Erythroblast (primary cell): ENCODE measurements at regions not wholly inside any gene's neighbourhood (a gene's known extent, or its start where the extent isn't known, plus 50 kb on each side); places are given as distances from the start of the nearest gene placed in this dataset.

Experiments used
- GATA1 ChIP-seq: IDR thresholded peaks from 2 replicates; pipeline ENCODE4 v1.6.1; 2011; ENCODE audit warnings: low read depth, mild to moderate bottlenecking, control low read depth, low read length, moderate library complexity
- POLR2A ChIP-seq: IDR thresholded peaks from 2 replicates; pipeline ENCODE4 v1.6.1; 2011; ENCODE audit warnings: mild to moderate bottlenecking, low read length

GRCh38 chr3:41117398-41117870, 81.9 kb upstream of the CTNNB1 start:
- TF ChIP-seq POLR2A (no peak), GATA1 (no peak)
